ENCODE measurements at regions not wholly inside any gene's neighbourhood (a gene's known extent, or its start where the extent isn't known, plus 50 kb on each side); places are given as distances from the start of the nearest gene placed in this dataset.
"Not testable (repeated sequence)": the region's sequence is repeated elsewhere in the genome, so short reads cannot be mapped to it uniquely, and the experiment has no call there.

GRCh38 chr2:211144078-211144477 lies 587.7 kb downstream of the CPS1 start:
- no peak for DNase-seq (ENCODE audit: low read depth)

- no peak for DNase-seq (ENCODE audit: low read depth)
Observed at GRCh38 chr2:211144974-211145665, 588.7 kb downstream of the CPS1 start.

- no peak for DNase-seq (ENCODE audit: low read depth)
Observed at GRCh38 chr2:211149731-211150130, 593.3 kb downstream of the CPS1 start.

- no peak for DNase-seq (ENCODE audit: low read depth)
Observed at GRCh38 chr2:211157211-211157610, 600.8 kb downstream of the CPS1 start.

GRCh38 chr2:211157856-211158463 lies 601.6 kb downstream of the CPS1 start:
- peak; percentile 49 for DNase-seq (ENCODE audit: low read depth)

- no peak for DNase-seq (ENCODE audit: low read depth)
Observed at GRCh38 chr2:211159972-211160371, 603.6 kb downstream of the CPS1 start.

GRCh38 chr2:211161236-211161635 lies 604.8 kb downstream of the CPS1 start:
- DNase-seq (ENCODE audit: low read depth), result no peak

- DNase-seq (ENCODE audit: low read depth), result no peak
Observed at GRCh38 chr2:211162911-211163310, 606.5 kb downstream of the CPS1 start.

- no peak for DNase-seq (ENCODE audit: low read depth)
Observed at GRCh38 chr2:211170843-211171242, 614.4 kb downstream of the CPS1 start.

- no peak for DNase-seq (ENCODE audit: low read depth)
Observed at GRCh38 chr2:211174021-211174420, 617.6 kb downstream of the CPS1 start.

- no peak for DNase-seq (ENCODE audit: low read depth)
Observed at GRCh38 chr2:211174631-211175030, 618.2 kb downstream of the CPS1 start.

- no peak for DNase-seq (ENCODE audit: low read depth)
Observed at GRCh38 chr2:211175956-211176355, 619.6 kb downstream of the CPS1 start.

- DNase-seq (ENCODE audit: low read depth), result no peak
Observed at GRCh38 chr2:211176514-211177141, 620.2 kb downstream of the CPS1 start.

GRCh38 chr2:211181626-211182025 lies 625.2 kb downstream of the CPS1 start:
- no peak for DNase-seq (ENCODE audit: low read depth)

- no peak for DNase-seq (ENCODE audit: low read depth)
Observed at GRCh38 chr2:211187602-211188001, 631.2 kb downstream of the CPS1 start.

- no peak for DNase-seq (ENCODE audit: low read depth)
Observed at GRCh38 chr2:211203986-211204385, 647.6 kb downstream of the CPS1 start.

GRCh38 chr2:211204456-211204855 lies 648.1 kb downstream of the CPS1 start:
- no peak for DNase-seq (ENCODE audit: low read depth)

- no peak for DNase-seq (ENCODE audit: low read depth)
Observed at GRCh38 chr2:211204902-211205301, 648.5 kb downstream of the CPS1 start.

- DNase-seq (ENCODE audit: low read depth), result no peak
Observed at GRCh38 chr2:211205358-211205757, 649.0 kb downstream of the CPS1 start.

GRCh38 chr2:211205836-211206235 lies 649.4 kb downstream of the CPS1 start:
- no peak for DNase-seq (ENCODE audit: low read depth)

- no peak for DNase-seq (ENCODE audit: low read depth)
Observed at GRCh38 chr2:211216221-211216620, 659.8 kb downstream of the CPS1 start.

GRCh38 chr2:211219548-211219947 lies 663.1 kb downstream of the CPS1 start:
- DNase-seq (ENCODE audit: low read depth), result not testable (repeated sequence)

GRCh38 chr2:211225784-211226183 lies 669.4 kb downstream of the CPS1 start:
- no peak for DNase-seq (ENCODE audit: low read depth)

- DNase-seq (ENCODE audit: low read depth), result no peak
Observed at GRCh38 chr2:211228559-211228958, 672.2 kb downstream of the CPS1 start.
